ENCODE measurements at regions not wholly inside any gene's neighbourhood (a gene's known extent, or its start where the extent isn't known, plus 50 kb on each side); places are given as distances from the start of the nearest gene placed in this dataset.

GRCh38 chr4:179472164-179472563 lies 2029.9 kb upstream of the AGA start:
- H3K9me3 Mint-ChIP-seq (ENCODE audit: low read depth): peaks cover 2% of the 10 kb centered on the region
- TF ChIP-seq, protein P1, sequence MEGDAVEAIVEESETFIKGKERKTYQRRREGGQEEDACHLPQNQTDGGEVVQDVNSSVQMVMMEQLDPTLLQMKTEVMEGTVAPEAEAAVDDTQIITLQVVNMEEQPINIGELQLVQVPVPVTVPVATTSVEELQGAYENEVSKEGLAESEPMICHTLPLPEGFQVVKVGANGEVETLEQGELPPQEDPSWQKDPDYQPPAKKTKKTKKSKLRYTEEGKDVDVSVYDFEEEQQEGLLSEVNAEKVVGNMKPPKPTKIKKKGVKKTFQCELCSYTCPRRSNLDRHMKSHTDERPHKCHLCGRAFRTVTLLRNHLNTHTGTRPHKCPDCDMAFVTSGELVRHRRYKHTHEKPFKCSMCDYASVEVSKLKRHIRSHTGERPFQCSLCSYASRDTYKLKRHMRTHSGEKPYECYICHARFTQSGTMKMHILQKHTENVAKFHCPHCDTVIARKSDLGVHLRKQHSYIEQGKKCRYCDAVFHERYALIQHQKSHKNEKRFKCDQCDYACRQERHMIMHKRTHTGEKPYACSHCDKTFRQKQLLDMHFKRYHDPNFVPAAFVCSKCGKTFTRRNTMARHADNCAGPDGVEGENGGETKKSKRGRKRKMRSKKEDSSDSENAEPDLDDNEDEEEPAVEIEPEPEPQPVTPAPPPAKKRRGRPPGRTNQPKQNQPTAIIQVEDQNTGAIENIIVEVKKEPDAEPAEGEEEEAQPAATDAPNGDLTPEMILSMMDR (IDR thresholded peaks at IDR 0.05; ENCODE audit: unreplicated experiment): no peak
- no peak overlapping the region for H3K27ac Mint-ChIP-seq
- H3K36me3 Mint-ChIP-seq (ENCODE audit: insufficient read depth): no peaks in the 10 kb centered on the region
- H3K27me3 Mint-ChIP-seq: no peaks in the 10 kb centered on the region
- H3K4me3 Mint-ChIP-seq (ENCODE audit: low read depth): no peak overlapping the region
- no peak for DNase-seq (ENCODE audit: low spot score, unreplicated experiment)
- peaks cover 6% of the 10 kb centered on the region for H3K4me1 Mint-ChIP-seq (ENCODE audit: low read depth)

- TF ChIP-seq, protein P1 (IDR thresholded peaks at IDR 0.05; ENCODE audit: unreplicated experiment): no peak
- DNase-seq (ENCODE audit: low spot score, unreplicated experiment): no peak
- no peaks in the 10 kb centered on the region for H3K4me1 Mint-ChIP-seq (ENCODE audit: low read depth)
- H3K27ac Mint-ChIP-seq: no peak overlapping the region
- H3K36me3 Mint-ChIP-seq (ENCODE audit: insufficient read depth): no peaks in the 10 kb centered on the region
- H3K9me3 Mint-ChIP-seq (ENCODE audit: low read depth): peaks cover 2% of the 10 kb centered on the region
- H3K27me3 Mint-ChIP-seq: no peaks in the 10 kb centered on the region
- H3K4me3 Mint-ChIP-seq (ENCODE audit: low read depth): no peak overlapping the region
Measured at GRCh38 chr4:179478608-179479007, 2036.4 kb upstream of the AGA start.

DNA sequence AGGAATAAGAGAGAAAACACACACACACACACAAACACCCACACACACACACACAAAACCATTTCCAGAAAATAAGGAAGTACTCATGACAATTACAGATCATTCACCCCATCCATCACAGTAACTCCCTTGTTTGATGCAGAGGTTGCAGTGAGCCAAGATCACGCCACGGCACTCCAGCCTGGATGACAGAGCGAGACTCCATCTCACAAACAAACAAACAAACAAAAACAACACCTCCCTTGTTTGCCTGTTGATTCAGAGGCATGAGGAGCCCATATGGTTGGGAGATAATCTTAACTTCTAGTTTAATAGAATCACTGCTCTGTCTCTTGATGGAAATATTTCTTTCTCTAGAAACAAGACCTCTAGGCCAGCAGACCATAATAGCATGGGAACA lies 2043.5 kb upstream of the AGA start:
- no peak for DNase-seq (ENCODE audit: low spot score, unreplicated experiment)
- Mint-ChIP-seq H3K9me3 (ENCODE audit: low read depth) (no peaks in the 10 kb centered on the region), H3K4me3 (ENCODE audit: low read depth) (no peak overlapping the region), H3K36me3 (ENCODE audit: insufficient read depth) (no peaks in the 10 kb centered on the region), H3K27ac (no peak overlapping the region), H3K4me1 (ENCODE audit: low read depth) (no peaks in the 10 kb centered on the region), H3K27me3 (no peaks in the 10 kb centered on the region)
- TF ChIP-seq, protein P1 (IDR thresholded peaks at IDR 0.05; ENCODE audit: unreplicated experiment): no peak

DNA sequence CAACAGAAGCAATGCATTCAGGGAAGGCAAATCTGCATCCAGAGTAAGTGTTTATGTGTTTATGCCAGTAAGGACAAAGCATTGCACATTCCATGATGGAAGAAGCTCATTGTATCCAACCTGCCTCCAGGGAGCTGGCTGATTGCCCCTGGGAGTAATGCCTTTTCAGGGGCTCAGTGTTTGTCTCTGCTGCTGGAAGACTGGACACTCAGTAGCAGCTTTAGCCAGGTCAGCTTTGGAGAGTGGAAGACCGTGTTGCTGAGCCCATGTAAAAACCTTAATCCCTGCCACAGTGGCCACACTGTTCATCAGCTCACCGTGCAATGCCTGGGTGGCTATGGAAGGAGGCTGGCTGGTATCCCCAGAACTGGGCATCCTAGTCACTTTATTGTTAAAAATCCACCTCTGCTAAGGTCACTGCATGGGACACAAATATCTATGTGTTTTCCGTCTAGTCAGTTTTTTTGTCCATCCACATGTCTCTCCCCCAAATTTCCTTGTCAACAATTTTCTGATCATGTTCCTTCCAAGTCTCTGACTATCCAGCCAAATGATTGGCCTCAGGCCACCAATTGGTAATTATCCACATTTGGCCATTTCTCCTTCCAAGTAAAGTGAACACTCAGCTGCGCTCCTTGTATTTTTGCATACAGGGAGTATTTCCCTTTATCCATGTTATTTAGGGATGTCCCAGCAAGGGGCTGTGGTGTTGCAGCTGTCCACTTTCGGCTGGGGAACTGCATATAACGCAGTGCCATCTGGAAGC lies 2044.5 kb upstream of the AGA start:
- Mint-ChIP-seq H3K4me1 (ENCODE audit: low read depth) (no peaks in the 10 kb centered on the region), H3K27me3 (no peaks in the 10 kb centered on the region), H3K27ac (no peak overlapping the region), H3K9me3 (ENCODE audit: low read depth) (no peaks in the 10 kb centered on the region), H3K4me3 (ENCODE audit: low read depth) (no peak overlapping the region), H3K36me3 (ENCODE audit: insufficient read depth) (no peaks in the 10 kb centered on the region)
- TF ChIP-seq, protein P1 (IDR thresholded peaks at IDR 0.05; ENCODE audit: unreplicated experiment): no peak
- DNase-seq (ENCODE audit: low spot score, unreplicated experiment): no peak

GRCh38 chr4:179492260-179493080 lies 2050.2 kb upstream of the AGA start:
- Mint-ChIP-seq H3K4me1 (ENCODE audit: low read depth) (no peaks in the 10 kb centered on the region), H3K27ac (no peak overlapping the region)

More at GRCh38 chr4:179492260-179493080, 2050.2 kb upstream of the AGA start:
- Mint-ChIP-seq H3K4me3 (ENCODE audit: low read depth) (no peak overlapping the region), H3K9me3 (ENCODE audit: low read depth) (peaks cover 3% of the 10 kb centered on the region), H3K36me3 (ENCODE audit: insufficient read depth) (no peaks in the 10 kb centered on the region), H3K27me3 (no peaks in the 10 kb centered on the region)
- DNase-seq (ENCODE audit: low spot score, unreplicated experiment): no peak
- TF ChIP-seq, protein P1 (IDR thresholded peaks at IDR 0.05; ENCODE audit: unreplicated experiment): no peak
